ENCODE measurements at regions not wholly inside any gene's neighbourhood (a gene's known extent, or its start where the extent isn't known, plus 50 kb on each side); places are given as distances from the start of the nearest gene placed in this dataset.

GRCh38 chr1:213484333-213484732, 433.3 kb downstream of the RPS6KC1 start:
- TF ChIP-seq BHLHE40 (IDR thresholded peaks at IDR 0.05; ENCODE audit: borderline replicate concordance), result no peak
- TF ChIP-seq ARNT (IDR thresholded peaks at IDR 0.05), result no peak
- no peak for TF ChIP-seq LEF1 (IDR thresholded peaks at IDR 0.05; ENCODE audit: borderline replicate concordance)
- TF ChIP-seq HDGF (IDR thresholded peaks at IDR 0.05; ENCODE audit: borderline replicate concordance), result no peak
- TF ChIP-seq ELF4 (IDR thresholded peaks at IDR 0.05), result no peak
- TF ChIP-seq FOXA1 (IDR thresholded peaks at IDR 0.05), result no peak
- no peak for TF ChIP-seq ZNF384 (IDR thresholded peaks at IDR 0.05)
- TF ChIP-seq SP1 (IDR thresholded peaks at IDR 0.05), result no peak
- TF ChIP-seq, protein P1, sequence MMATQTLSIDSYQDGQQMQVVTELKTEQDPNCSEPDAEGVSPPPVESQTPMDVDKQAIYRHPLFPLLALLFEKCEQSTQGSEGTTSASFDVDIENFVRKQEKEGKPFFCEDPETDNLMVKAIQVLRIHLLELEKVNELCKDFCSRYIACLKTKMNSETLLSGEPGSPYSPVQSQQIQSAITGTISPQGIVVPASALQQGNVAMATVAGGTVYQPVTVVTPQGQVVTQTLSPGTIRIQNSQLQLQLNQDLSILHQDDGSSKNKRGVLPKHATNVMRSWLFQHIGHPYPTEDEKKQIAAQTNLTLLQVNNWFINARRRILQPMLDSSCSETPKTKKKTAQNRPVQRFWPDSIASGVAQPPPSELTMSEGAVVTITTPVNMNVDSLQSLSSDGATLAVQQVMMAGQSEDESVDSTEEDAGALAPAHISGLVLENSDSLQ (IDR thresholded peaks at IDR 0.05), result no peak
- no peak for TF ChIP-seq TARDBP (IDR thresholded peaks at IDR 0.05)
